NCI-H226 (cell line): ENCODE measurements at regions not wholly inside any gene's neighbourhood (a gene's known extent, or its start where the extent isn't known, plus 50 kb on each side); places are given as distances from the start of the nearest gene placed in this dataset.
"Not testable (repeated sequence)": the region's sequence is repeated elsewhere in the genome, so short reads cannot be mapped to it uniquely, and the experiment has no call there.

Source experiments
- DNase-seq: peaks from one replicate; pipeline ENCODE4 v3.0.0-alpha.2; 2015

DNA sequence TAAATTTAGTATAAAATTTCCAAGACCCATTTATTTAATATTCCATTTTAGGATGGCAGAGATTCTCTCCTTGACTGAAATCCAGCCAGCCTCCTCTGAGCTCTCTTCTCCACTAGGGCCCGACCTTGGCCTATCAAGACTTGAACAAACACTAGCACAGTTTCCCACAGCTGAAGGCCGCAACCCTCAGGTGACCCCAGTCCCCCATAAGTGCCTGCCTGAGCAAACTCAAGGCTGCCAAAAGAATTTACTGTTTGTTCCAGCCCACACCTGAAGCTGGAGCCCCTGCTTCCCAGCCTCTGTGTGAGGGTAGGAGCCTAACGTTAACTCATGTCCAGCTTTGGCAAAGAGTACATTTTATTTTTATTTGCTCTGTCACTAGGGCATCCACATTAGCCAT is 629.0 kb upstream of the ZFP42 start:
- no peak for DNase-seq

DNA sequence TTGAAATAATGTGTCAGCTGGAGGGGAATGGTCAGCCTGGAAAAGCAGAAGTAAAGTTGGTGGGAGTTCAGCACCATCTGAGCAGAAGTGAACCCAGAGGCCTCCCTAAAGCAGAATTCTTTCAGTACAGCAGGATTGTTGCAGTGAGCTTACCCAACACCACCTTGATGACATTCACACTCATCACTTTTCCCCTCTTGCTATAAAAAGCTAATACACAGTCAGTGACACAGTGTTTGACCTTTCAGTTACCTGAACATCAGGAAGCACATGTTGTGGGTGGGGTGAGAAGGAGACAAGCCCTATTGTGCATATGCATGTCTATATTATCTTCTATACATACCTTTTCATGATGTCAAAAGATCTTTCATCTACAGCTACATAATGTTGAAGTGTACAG is 624.7 kb upstream of the ZFP42 start:
- no peak for DNase-seq

DNA sequence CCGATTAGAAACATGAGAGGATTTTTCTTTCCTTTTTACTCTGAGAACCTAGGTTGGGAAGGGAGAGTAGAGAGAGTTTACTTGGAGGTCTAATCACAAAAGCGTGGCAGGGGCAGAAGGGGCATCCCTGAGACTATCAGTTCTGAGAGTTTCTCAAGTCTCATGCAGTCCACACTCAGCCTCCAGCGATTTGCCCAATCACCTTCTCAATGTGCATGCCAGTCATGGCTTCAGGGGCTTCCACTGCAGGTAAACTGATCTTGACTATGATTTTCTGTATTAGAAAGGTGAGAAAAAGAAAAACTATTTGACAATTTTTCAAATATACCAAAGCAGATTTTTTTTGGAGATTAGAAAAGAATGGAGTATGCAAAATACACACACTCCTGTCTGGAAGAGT is 617.1 kb upstream of the ZFP42 start:
- DNase-seq: no peak

DNA sequence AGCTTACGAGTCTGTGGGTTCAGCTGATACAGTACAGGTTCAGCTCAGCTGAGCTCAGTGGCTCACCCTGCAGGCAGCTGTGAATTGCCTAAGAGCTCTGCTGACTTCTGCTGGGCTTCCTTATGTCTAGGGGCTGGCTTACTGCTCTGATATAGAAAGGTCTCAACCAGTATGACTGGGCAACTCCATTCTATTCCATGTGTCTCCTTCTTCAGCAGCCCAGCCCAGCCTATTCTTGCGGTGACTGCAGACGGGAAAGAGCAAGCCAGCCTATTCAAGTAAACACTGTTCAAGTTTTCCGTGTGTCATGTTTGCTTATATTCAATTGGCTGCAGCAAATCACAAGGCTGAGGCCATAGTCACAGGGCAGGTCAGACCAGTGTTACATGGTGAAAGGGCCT is 615.4 kb upstream of the ZFP42 start:
- DNase-seq: no peak

DNA sequence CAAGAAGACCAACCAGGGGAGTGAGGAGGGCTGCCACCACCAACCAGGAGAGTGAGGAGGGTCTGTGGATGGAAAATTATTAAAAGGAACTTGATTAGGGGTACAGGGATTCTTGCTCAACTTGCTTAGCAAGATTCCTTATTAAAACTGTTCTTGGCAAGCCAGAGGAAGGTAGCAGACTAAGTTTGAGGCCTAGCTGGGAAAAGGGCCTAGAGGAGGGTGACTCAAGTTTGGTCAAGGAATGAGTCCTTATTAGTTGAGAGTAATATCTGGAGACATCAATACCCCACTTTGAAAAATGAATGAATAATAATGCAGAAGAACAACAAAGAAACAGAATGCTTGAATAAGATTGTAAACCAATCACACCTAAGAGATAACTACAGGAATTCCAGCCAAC is 612.4 kb upstream of the ZFP42 start:
- DNase-seq: no peak

DNA sequence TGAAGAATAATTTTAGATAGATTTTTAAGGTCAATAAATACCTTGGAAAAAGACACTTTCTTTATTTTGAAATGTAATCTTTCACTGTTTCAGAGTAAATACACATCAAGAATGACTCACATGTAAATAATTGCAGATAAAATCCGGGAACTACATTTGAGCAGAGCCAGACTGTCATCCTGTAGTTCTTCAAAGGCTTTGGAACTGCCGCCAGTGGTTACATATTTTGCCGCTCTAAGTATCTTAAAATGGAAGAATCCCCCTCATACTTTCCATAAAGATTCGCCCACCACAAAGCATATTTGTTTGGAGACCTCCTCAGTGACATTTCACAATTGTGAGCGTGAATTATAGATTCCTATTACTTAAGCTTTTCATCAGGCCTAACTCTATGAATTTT is 607.8 kb upstream of the ZFP42 start:
- no peak for DNase-seq

DNA sequence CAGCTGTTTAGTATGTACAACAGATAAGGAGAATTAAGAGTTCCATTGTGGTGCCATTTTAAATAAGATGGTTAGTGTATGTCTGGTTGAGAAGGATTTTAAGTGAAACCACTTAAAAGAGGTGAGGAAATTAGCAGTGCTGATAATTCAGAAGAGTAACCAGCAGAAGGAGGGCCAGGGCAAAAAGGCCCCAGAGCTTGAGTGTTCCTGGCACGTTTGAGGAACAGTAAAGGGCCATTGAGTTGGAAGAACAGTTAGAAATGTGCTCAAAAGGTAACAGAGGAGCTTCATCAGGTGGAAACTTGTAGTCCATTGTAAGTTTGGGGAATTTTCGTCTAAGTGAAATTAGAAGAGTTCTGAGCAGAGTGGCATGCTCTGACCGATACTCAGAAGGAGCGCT is 606.2 kb upstream of the ZFP42 start:
- DNase-seq: no peak

DNA sequence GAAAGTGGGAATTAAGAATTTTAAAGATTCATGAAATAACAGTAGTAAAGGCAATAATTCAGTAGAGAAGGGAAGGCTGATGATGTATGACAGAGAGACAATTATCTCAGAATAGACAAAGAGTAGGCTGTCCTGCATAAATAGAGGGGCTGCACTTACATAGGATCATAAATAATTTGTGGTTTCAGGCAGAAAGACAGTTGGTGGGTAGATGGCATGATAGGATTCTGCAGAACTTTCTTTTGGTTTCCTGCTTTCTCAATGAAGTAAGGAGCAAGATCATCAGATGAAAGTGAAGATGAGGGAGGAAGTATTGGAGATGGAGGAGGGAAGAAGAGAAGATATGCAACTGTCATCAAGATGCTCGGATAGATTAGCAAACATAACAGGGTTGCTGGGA is 604.9 kb upstream of the ZFP42 start:
- no peak for DNase-seq

DNA sequence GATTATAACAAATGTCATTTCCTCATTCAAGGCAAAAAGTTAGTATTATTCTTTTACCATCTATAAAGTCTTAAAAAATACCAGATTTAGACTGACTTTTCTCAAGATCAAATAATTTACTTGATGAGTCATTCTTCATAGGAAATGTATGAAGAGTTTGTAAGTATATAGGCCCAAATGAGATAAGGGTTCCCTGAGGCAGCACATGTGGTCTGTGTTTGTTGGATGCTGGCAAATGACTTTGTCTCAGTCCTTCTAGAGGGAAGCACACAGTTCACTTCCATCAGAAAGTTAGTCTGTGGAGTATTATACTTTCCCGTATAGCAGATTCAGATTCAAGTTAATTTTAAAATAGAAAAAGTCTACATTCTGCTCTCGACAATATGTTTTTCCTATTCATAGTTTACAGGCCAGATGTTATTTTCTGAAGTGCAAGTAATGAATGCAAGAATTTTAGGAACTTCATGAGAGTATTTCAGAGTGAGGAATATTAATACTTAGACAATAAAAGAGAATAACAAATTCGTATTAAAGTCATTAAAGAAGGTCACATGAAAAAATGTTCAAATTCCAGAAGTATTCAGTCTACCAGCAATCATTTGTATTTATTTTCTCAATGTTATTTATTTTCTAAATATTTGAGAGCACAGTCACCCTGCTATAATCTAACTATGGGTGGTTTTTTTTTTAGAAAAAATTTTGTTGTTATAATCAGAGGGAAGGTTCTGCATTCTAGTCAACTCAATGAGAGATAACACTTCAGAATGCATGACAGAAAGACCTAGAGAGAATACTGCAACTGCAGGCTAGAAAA is 601.8 kb upstream of the ZFP42 start:
- no peak for DNase-seq

DNA sequence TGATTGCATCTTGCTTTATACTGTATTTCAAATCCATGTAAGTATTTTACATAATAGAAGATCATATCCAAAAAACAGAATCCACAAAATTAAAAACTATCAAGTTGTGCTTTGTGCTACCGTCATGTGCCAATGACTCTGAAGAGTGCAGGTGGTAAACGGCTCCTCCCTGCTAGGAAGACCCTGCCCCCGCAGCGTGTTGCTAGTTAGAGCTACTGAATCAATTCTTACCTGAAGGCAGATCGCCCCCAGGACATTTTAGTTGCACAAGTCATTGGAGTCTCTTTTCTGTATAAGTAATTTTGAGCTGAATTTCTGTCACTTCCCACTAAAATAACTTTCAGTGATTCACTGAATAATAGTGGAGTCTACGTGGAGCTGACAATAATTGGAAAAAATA is 599.5 kb upstream of the ZFP42 start:
- no peak for DNase-seq

DNA sequence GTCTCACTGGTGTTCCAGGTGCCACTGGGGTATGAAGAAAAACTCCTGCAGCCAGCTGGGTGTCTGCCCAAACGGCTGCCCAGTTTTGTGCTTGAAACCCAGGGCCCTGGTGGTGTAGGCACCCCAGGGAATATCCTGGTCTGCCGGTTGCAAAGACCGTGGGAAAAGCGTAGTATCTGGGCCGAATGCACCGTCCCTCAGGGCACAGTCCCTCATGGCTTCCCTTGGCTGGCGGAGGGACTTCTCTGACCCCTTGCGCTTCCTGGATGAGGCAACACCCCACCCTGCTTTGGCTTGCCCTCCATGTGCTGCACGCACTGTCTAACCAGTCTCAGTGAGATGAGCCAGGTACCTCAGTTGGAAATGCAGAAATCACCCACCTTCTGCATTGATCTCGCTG is 587.1 kb upstream of the ZFP42 start:
- not testable (repeated sequence) for DNase-seq

DNA sequence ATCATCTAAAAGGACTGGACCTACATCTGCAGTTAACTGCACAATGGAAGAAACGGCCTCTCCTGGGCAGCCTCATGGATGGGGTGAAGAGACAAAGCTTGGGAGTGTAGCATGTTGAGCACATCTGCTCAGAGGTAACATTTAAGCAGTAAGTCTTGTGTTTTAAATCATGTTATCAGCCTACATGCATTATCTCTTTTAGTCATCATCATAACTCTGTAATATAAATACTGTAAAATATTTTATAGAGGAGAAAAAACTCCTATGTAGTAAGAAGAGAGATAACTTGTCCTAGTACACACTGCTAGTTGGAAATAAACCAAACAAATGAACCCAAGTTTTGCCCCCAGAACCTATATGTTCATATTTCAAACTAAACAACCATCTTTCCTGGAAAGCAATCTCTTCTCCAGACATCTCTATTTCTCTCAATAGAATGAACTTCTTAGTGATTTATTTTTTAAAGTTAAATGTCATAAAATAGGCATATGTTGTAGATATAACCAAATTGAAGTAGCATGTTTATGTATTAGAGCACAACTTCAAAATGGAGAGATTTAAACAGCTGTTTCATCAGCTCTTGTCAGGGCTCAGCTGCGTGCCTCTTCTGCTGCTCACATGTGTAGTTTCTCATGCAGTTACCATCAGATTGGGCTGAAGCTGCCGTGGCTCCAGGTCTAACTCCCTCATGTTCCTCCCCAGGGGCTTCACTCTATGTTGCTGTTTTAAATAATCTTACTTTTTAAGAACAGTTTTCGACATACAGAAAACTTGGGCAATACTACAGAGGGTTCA is 581.8 kb upstream of the ZFP42 start:
- DNase-seq: no peak

DNA sequence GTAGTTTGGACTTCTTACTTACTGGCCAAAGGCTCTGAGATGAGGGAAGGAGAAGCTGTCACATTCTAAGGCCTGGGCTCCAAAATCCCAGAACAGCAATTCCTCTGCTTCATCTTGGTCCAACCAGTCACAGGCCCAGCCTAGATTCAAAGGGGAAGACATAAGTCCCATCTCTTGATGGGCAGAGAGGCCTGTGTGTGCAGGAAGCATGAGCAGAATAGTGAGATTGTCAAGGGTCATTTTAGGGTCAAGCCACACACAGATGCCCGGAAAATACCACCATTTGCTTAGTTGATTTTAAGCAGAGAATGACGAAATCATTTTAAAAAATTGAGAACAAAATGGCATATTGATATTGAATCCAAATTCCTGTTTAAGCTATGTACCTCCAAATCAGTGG is 580.9 kb upstream of the ZFP42 start:
- DNase-seq: no peak

DNA sequence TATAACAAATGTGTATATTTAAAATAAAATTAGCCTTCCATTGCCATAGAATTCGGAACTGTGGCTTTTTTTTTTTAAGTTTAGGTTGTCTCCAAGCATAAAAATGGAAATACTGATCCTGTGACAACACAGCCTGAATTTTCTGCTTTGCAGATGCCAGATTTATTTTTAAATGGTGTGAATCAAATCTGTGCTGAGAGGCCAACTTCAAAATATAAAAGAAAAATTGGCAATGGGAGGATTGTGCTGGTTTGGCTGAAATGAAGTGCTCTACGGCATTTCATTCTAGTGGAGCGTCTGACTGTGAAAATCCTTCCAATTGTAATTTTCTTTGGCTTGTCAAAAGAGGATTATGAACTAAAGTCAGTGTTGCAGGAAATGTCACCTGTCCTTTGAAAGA is 580.3 kb upstream of the ZFP42 start:
- no peak for DNase-seq

DNA sequence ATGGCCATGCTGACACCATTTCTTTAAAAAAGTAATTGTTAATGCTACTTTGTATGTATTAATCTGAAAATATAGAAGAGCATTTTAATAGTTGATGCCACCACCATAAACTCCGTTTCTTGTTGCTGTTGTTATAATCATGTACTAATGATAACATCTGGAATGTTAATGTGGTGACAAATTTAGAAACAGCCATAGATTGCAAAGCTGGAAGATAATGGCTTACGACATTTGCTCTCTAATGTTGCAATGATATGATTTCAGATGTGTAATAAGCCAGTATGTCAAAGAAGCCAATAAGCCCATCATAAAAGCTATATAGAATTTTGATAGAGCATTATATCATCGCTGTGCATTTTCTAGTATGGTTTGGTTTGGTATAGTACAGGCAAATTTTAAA is 579.4 kb upstream of the ZFP42 start:
- DNase-seq: no peak

DNA sequence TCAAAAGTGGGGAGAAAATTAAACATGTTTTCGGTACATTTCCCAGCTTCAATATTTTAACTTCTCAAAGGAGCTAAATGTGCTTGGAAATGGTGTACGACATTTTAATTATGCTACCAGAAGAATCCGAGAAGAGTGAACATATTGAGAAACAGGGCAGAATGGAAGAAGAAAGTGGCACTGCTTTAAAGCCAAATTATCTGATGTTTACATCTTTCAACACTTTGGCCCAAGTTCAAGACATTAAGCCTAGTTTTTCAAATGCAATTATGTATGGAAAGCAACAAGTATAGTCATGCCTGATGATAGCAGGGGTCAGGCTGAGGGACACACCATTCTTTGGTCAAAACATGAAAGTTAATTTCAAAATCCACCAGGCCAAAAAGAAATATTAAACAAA is 577.9 kb upstream of the ZFP42 start:
- DNase-seq: no peak

DNA sequence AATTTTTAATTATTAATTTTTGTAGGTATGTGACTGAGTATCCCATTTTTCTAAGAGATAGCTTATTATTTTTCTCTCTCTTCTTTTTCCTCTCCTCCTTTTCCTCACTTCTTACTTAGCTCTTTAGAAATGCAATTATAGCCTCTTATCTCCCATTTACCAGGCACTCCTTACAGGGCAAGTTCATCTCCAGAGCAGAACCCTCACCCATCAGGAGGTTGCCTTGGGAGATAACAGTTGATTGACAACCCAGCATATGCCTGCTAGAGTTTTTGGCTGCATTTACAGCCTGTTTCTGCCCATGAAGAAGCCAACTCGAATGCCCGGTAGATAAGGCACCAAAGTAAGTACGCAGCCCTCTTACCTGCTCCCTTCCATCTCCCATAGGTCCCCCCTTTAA is 572.9 kb upstream of the ZFP42 start:
- DNase-seq: no peak

DNA sequence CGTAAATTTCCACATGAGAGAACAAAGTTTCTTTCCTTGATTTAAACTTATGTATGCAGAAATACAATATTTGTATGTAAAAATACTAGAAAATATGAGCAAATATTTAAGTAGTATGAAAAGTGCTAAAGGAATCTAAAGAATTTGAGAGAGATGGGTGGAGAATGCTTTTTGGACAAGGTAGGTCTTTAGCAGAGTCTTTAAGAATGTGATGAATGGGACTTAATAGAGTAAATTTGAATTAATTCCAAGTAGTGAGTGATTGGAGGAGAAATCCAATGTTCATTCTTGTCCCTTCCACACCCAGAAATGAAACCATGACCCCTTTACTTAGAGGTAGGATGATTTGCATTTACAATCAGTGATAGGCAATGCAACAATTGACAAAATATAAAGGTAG is 570.9 kb upstream of the ZFP42 start:
- DNase-seq: no peak

DNA sequence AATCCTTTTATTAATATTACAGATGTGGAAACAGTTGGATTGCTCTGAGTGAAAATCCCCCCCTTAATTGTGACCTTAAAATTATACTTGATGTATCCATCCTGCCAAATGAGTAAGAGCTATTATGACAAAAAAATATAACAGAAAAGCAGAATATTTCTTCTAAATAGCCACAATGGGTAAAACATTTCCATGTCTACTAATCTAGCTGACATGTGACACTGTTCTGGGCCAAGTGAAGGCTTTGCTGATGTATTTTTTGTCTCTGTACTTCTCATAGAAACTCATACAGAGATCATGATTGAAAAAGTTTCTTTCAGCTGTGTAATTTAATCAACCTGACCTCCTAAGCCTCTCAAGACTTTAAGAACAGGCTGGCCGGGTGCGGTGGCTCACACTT is 569.1 kb upstream of the ZFP42 start:
- no peak for DNase-seq

DNA sequence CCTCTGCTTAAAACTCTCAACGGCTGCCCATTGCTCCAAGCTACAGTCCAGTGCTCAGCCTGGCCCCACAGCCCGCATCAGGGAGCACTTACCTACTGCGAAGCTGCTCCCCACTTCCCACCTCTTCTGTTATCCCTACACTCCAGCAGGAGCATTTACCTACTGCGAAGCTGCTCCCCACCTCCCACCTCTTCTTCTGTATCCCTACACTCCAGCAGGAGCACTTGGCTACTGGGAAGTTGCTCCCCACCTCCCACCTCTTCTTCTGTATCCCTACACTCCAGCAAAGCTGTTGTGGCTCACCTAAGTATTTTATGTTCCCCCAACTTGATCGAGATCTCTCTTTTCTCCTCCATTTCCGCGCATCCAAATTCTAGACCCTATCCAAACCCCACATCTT is 563.3 kb upstream of the ZFP42 start:
- no peak for DNase-seq

DNA sequence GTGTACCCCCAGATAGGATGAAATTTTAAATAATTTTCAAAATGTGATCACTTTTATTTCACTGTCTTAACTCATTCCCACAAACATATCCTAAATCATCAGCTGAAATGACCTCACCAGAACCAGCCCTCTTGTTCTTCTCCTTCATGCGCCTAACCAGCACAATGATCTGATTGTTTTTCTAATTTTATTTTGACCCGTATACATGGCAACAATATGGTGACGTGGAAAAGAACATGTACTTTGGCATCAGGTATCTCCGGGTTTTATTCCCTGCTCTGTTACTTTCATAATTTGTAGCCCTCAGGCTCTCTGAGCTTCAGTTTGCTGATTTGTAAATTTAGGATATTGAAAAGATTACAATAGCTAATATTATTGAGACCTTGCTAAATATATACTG is 562.4 kb upstream of the ZFP42 start:
- DNase-seq: no peak

DNA sequence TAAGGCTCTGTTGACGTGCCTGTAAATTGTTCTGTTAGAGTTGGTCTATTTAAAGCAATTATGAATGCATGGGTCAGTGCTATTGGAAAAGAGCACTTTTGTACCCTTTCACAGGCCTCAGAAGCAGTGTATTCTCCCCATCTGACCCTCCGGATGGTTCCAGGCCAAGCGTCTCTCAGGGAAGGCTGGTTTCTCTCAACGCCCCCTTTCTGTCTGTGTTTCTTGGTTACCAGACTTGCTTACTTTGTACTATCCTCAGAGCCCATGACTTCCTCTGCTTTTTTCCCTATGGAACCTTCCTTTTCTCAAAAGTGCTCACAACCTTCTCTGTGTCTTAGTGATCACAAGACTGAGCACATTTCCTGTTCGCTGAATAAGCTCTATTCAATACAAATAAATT is 559.3 kb upstream of the ZFP42 start:
- DNase-seq: no peak

DNA sequence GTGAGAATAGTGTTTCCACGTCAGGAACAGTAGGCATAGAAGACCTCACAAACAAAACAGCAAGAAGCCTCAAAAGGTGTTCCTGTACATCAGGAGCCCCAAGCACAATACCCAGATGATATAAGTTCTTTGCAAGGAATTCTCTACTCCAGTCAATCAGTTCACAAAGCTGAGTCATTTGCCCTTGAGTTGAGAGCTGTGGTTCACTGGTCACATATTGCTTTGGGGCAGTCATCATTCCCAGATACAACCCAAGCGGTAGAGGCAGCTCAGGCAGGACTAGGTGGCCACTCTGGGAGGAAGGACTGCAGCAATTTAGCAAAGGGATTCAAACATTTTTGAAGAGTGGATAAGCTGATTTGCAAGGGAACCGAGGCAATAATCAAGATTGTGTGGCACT is 551.5 kb upstream of the ZFP42 start:
- no peak for DNase-seq

DNA sequence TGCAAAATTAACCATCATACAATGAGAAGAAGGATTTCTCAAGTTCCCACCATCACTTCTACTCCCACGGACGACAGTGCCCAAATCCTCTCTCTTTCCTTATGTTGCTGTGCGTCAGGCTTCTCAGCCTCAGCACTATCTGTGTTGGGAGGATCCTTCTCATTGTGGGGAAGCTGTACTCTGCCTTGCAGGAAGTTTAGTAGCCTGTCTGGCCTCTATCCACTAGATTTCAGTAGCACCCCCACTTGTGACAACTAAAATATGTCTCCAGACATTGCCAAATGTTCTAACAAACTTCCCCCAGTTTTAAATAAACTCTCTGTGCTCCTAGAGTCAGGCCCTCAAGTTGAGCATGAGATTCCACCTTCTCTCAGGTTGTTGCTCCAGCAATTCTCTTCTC is 545.9 kb upstream of the ZFP42 start:
- no peak for DNase-seq

DNA sequence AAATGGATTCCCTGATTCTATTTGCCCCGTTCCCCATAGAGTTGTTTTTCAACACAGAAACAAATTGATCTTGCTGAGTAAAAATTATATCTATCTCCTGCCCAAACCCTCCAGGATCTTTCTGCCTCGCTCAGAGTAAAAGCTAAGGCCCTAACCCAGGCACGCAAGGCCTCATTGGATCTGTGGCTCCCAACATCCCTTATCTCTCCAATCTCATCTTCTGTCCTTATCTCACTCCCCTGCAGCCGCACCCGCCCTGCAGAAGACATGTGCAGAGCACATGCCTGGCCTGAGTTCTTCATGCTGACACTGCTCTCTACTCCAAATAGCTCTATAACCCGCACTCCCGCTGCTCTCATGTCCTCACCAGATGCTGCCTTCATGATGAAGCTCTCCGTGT is 543.8 kb upstream of the ZFP42 start:
- no peak for DNase-seq
